Fibroblast of lung (primary cell): ENCODE measurements at regions not wholly inside any gene's neighbourhood (a gene's known extent, or its start where the extent isn't known, plus 50 kb on each side); places are given as distances from the start of the nearest gene placed in this dataset.
"Not testable (repeated sequence)": the region's sequence is repeated elsewhere in the genome, so short reads cannot be mapped to it uniquely, and the experiment has no call there.

Source experiments
- DNase-seq, 2 donors: peaks; one replicate each; pipeline versions ENCODE4 v3.0.0 to v3.0.0-alpha.2; 2010; ENCODE audit warnings: low read depth in 2 of 2
- H2AFZ ChIP-seq: 2 replicates; pipeline ENCODE4 v1.5.1; 2012; ENCODE audit warnings: low read length, control low read depth, inconsistent platforms
- H3K27ac ChIP-seq: 2 replicates; pipeline ENCODE4 v1.5.1; 2011; ENCODE audit warnings: low read length, control low read depth; ENCODE audit not compliant: insufficient read depth
- H3K27me3 ChIP-seq: 2 replicates; pipeline ENCODE4 v1.5.1; 2011; ENCODE audit warnings: mild to moderate bottlenecking, low read length; ENCODE audit not compliant: control insufficient read depth, insufficient read depth
- H3K36me3 ChIP-seq: 2 replicates; pipeline ENCODE4 v1.5.1; 2011; ENCODE audit warnings: low read length; ENCODE audit not compliant: control insufficient read depth, insufficient read depth
- H3K4me1 ChIP-seq: 2 replicates; pipeline ENCODE4 v1.5.1; 2011; ENCODE audit warnings: low read length; ENCODE audit not compliant: control insufficient read depth, insufficient read depth; ENCODE audit errors: extremely low read depth
- H3K4me2 ChIP-seq: 2 replicates; pipeline ENCODE4 v1.5.1; 2011; ENCODE audit warnings: low read length, control low read depth; ENCODE audit not compliant: insufficient read depth; ENCODE audit errors: extremely low read depth
- H3K4me3 ChIP-seq, 4 experiments: fragments of 200-600 bp in 1 of 4; sonication (generic) in 1 of 4; replicated peaks in 1 of 4; 2 replicates each; pipeline ENCODE4 v1.5.1; 2011 to 2016; ENCODE audit warnings: low read length in 4 of 4, low read depth in 3 of 4, mild to moderate bottlenecking in 3 of 4, control low read depth in 2 of 4, inconsistent platforms in 1 of 4, mixed read lengths in 1 of 4; ENCODE audit not compliant: insufficient read depth in 1 of 4; ENCODE audit errors: control extremely low read depth in 1 of 4
- H3K79me2 ChIP-seq: 2 replicates; pipeline ENCODE4 v1.5.1; 2012; ENCODE audit warnings: mild to moderate bottlenecking, low read length, inconsistent platforms; ENCODE audit not compliant: control insufficient read depth, insufficient read depth
- H3K9ac ChIP-seq: 2 replicates; pipeline ENCODE4 v1.5.1; 2011; ENCODE audit warnings: mild to moderate bottlenecking, low read length, control low read depth; ENCODE audit not compliant: insufficient read depth
- H3K9me3 ChIP-seq: 2 replicates; pipeline ENCODE4 v1.5.1; 2012; ENCODE audit warnings: low read depth, low read length; ENCODE audit not compliant: control insufficient read depth, insufficient read depth
- H4K20me1 ChIP-seq: 2 replicates; pipeline ENCODE4 v1.5.1; 2011; ENCODE audit warnings: low read length; ENCODE audit not compliant: control insufficient read depth, insufficient read depth; ENCODE audit errors: extremely low read depth
- CTCF ChIP-seq, 2 donors: IDR thresholded peaks in 1 of 2; conservative IDR thresholded peaks in 1 of 2; 1 replicate in 1 of 2; 2 replicates in 1 of 2; pipeline ENCODE4 v1.5.1; 2011 to 2012; ENCODE audit warnings: low read length in 2 of 2, control low read depth in 1 of 2, inconsistent platforms in 1 of 2, low read depth in 1 of 2, mild to moderate bottlenecking in 1 of 2
- EZH2 ChIP-seq: IDR thresholded peaks from 2 replicates; pipeline ENCODE4 v1.5.1; 2012; ENCODE audit warnings: low read length, control low read depth, mild to moderate bottlenecking; ENCODE audit errors: missing control alignments

GRCh38 chr2:59339121-59339836 is 1098.2 kb upstream of the FANCL start:
- no peaks in the 10 kb centered on the region for H3K9me3 ChIP-seq
- no peak overlapping the region for H3K4me2 ChIP-seq
- H3K79me2 ChIP-seq = no peaks in the 10 kb centered on the region
- no peak overlapping the region for H2AFZ ChIP-seq
- no peak overlapping the region for H3K9ac ChIP-seq
- no peak overlapping the region for H3K4me3 ChIP-seq
- no peaks in the 10 kb centered on the region for H3K4me1 ChIP-seq
- H3K27ac ChIP-seq = no peak overlapping the region
- H3K36me3 ChIP-seq = no peaks in the 10 kb centered on the region
- TF ChIP-seq CTCF (conservative IDR thresholded peaks at IDR 0.05 in 1 of 2, IDR thresholded peaks at IDR 0.05 in 1 of 2; ENCODE audit: low read depth in 1 of 2, low read length in 2 of 2) (no peak), EZH2 (no peak)
- no peaks in the 10 kb centered on the region for H4K20me1 ChIP-seq
- no peaks in the 10 kb centered on the region for H3K27me3 ChIP-seq
- DNase-seq = no peak

- no peak overlapping the region for H3K4me3 ChIP-seq
- H3K36me3 ChIP-seq = no peaks in the 10 kb centered on the region
- no peak overlapping the region for H3K9ac ChIP-seq
- TF ChIP-seq CTCF (conservative IDR thresholded peaks at IDR 0.05 in 1 of 2, IDR thresholded peaks at IDR 0.05 in 1 of 2; ENCODE audit: low read depth in 1 of 2, low read length in 2 of 2) (no peak), EZH2 (no peak)
- DNase-seq = no peak
- H2AFZ ChIP-seq = no peak overlapping the region
- no peak overlapping the region for H3K4me2 ChIP-seq
- H3K27me3 ChIP-seq = no peaks in the 10 kb centered on the region
- H4K20me1 ChIP-seq = no peaks in the 10 kb centered on the region
- H3K79me2 ChIP-seq = no peaks in the 10 kb centered on the region
- no peak overlapping the region for H3K27ac ChIP-seq
- no peaks in the 10 kb centered on the region for H3K9me3 ChIP-seq
- no peaks in the 10 kb centered on the region for H3K4me1 ChIP-seq
Observed at GRCh38 chr2:59333007-59333406, 1091.9 kb upstream of the FANCL start.

GRCh38 chr2:59326581-59327365 is 1085.6 kb upstream of the FANCL start:
- not testable (repeated sequence) for DNase-seq, H2AFZ ChIP-seq, H3K4me3 ChIP-seq, H3K4me1 ChIP-seq, H3K36me3 ChIP-seq, H3K27me3 ChIP-seq, H3K9me3 ChIP-seq, H3K79me2 ChIP-seq, H3K9ac ChIP-seq, H3K4me2 ChIP-seq, H3K27ac ChIP-seq, H4K20me1 ChIP-seq
